ENCODE measurements at regions not wholly inside any gene's neighbourhood (a gene's known extent, or its start where the extent isn't known, plus 50 kb on each side); places are given as distances from the start of the nearest gene placed in this dataset.
"Not testable (repeated sequence)": the region's sequence is repeated elsewhere in the genome, so short reads cannot be mapped to it uniquely, and the experiment has no call there.

DNA sequence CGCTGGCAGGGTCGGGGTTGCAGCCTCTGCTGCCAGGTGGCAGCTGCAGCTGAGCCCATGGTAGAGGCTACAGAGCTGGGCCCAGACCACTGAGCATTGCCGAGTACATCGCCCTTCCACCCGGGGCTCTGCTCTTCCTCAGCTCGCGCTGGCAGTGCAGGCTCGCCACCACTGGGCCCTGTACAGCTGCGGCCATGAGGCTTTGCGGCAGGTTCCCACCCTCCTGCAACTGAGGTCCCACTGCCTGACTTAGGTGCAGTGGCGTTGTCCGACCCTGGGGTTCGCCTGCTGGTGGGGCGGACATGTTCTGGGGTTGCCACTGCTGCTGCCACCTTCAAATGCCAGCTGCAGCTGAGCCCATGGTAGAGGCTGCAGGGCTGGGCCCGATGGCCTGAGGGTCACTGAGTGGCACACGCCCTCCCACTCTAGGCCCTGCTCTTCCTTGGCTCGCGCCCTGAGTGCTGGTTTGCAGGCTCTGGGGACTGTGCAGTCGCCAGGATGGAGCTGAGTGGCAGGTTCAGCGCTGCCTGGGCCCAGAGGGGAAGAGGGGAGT is 359.8 kb downstream of the FOXD4L6 start:
- H3K36me3 Mint-ChIP-seq (ENCODE audit: insufficient read depth, unreplicated experiment); H3K4me3 Mint-ChIP-seq (ENCODE audit: low read depth, unreplicated experiment); intact Hi-C loops (cut with micrococcal nuclease; ENCODE audit: unreplicated experiment); BruUV-seq (replicated peaks); H3K27me3 Mint-ChIP-seq (ENCODE audit: unreplicated experiment); H3K4me1 Mint-ChIP-seq (ENCODE audit: low read depth, unreplicated experiment); H3K9me3 Mint-ChIP-seq (ENCODE audit: low read depth, unreplicated experiment); CTCF ChIA-PET; H3K27ac Mint-ChIP-seq (ENCODE audit: unreplicated experiment); DNase-seq: not testable (repeated sequence)

DNA sequence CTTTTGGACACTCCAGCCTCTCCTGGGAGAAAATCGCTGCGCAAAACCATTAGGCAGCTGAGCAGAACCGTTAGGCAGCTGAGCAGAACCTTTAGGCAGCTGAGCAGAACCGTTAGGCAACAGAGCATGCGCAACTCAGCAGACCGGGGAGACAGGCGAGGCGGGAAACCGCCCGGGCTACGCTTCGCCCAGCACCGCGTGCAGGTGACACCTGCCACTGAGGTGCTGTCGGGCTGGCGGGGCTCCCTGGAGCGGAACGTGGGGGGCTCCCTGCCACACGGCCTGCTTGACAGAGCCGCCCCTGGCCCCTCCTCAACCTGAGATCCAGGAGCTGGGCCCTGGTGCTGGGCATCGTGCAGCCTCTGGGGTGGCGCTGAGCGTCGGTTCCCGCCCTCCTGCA is 360.3 kb downstream of the FOXD4L6 start:
- H3K9me3 Mint-ChIP-seq (ENCODE audit: low read depth, unreplicated experiment); H3K27ac Mint-ChIP-seq (ENCODE audit: unreplicated experiment); H3K4me3 Mint-ChIP-seq (ENCODE audit: low read depth, unreplicated experiment); DNase-seq; intact Hi-C loops (cut with micrococcal nuclease; ENCODE audit: unreplicated experiment); H3K27me3 Mint-ChIP-seq (ENCODE audit: unreplicated experiment); H3K4me1 Mint-ChIP-seq (ENCODE audit: low read depth, unreplicated experiment); H3K36me3 Mint-ChIP-seq (ENCODE audit: insufficient read depth, unreplicated experiment); BruUV-seq (replicated peaks); CTCF ChIA-PET: not testable (repeated sequence)

DNA sequence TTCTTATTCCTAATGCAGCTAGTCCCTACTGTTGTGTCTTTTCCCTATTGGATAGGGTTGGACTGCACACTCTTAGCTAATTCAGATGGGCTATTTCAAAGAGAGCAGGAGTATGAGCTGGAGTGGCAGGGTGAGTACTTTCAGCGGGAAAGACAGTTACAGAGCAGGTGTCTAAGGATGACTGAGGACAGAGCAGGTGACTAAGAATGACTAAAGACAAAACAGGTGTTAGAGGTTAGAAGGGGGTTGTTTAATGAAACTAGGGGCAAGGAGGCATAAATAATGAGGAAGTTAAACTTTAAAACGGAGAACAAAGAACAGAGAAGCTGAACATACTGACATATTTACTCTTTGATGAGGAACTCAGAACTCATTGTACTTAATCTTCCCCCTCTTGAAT is 373.5 kb downstream of the FOXD4L6 start:
- H3K9me3 Mint-ChIP-seq (ENCODE audit: low read depth, unreplicated experiment); H3K36me3 Mint-ChIP-seq (ENCODE audit: insufficient read depth, unreplicated experiment); H3K4me3 Mint-ChIP-seq (ENCODE audit: low read depth, unreplicated experiment); intact Hi-C loops (cut with micrococcal nuclease; ENCODE audit: unreplicated experiment); H3K27me3 Mint-ChIP-seq (ENCODE audit: unreplicated experiment); BruUV-seq (replicated peaks); DNase-seq; H3K27ac Mint-ChIP-seq (ENCODE audit: unreplicated experiment); CTCF ChIA-PET: not testable (repeated sequence)
- peaks cover 13% of the 10 kb centered on the region for H3K4me1 Mint-ChIP-seq (ENCODE audit: low read depth, unreplicated experiment)

DNA sequence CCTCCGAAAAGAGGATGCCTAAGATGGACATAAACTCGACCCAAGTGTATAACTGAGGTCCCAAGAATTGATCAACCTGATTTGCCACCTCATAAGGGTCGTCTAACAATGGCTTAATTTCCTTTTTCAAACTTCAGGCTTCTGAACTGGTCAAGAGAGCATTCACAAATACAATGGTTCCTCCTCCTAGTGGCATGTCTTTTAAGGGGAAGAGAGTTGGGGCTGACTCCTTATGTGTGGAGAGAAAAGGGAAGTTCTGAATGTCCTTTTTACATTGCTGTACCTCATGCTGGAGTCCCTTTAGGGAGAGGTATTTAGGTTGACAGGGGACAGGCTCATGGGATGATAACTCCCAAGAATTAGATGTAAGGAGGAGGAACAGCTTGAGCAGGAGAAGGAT is 375.2 kb downstream of the FOXD4L6 start:
- H3K36me3 Mint-ChIP-seq (ENCODE audit: insufficient read depth, unreplicated experiment); H3K27me3 Mint-ChIP-seq (ENCODE audit: unreplicated experiment); H3K9me3 Mint-ChIP-seq (ENCODE audit: low read depth, unreplicated experiment); H3K4me3 Mint-ChIP-seq (ENCODE audit: low read depth, unreplicated experiment); CTCF ChIA-PET; intact Hi-C loops (cut with micrococcal nuclease; ENCODE audit: unreplicated experiment); BruUV-seq (replicated peaks); H3K27ac Mint-ChIP-seq (ENCODE audit: unreplicated experiment); DNase-seq: not testable (repeated sequence)
- peaks cover 13% of the 10 kb centered on the region for H3K4me1 Mint-ChIP-seq (ENCODE audit: low read depth, unreplicated experiment)

DNA sequence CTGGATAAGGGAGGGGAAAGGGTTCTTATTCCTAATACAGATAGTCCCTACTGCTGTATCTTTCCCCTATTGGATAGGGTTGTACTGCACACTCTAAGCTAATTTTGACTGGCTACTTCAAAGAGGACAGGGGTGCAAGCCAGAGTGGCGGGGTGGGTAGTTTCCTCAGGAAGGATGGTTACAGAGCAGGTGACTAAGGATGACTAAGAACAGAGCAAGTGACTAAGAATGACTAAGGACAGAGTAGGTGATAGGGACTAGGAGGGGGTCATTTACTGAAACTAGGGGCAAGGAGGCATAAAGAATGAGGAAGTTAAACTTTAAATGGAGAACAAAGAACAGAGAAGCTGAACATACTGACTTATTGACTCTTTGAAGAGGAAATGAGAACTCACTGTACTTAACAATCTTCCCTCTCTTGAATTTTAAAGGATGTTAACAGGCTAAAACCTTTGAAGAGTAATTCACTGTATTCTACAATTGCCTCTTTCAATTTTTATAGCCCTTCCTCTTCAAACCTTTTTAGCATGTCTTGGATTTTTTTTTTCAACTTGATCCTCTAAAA is 381.5 kb downstream of the FOXD4L6 start:
- peaks cover 17% of the 10 kb centered on the region for H3K36me3 Mint-ChIP-seq (ENCODE audit: insufficient read depth, unreplicated experiment)
- BruUV-seq (replicated peaks); H3K27ac Mint-ChIP-seq (ENCODE audit: unreplicated experiment); CTCF ChIA-PET; H3K4me3 Mint-ChIP-seq (ENCODE audit: low read depth, unreplicated experiment); H3K27me3 Mint-ChIP-seq (ENCODE audit: unreplicated experiment); H3K4me1 Mint-ChIP-seq (ENCODE audit: low read depth, unreplicated experiment); H3K9me3 Mint-ChIP-seq (ENCODE audit: low read depth, unreplicated experiment); intact Hi-C loops (cut with micrococcal nuclease; ENCODE audit: unreplicated experiment): not testable (repeated sequence)
- DNase-seq: peak; percentile 70

All from Calu3 (cell line).